Heart left ventricle (tissue), 16 donors: ENCODE measurements at regions not wholly inside any gene's neighbourhood (a gene's known extent, or its start where the extent isn't known, plus 50 kb on each side); places are given as distances from the start of the nearest gene placed in this dataset.

ENCODE experiments used
- ATAC-seq, 4 donors: fragments of 200-7000 bp; cut with Tn5 transposase; one replicate each; pipeline ENCODE4 v1.9.1; 2020 to 2022; ENCODE audit warnings: moderate library complexity in 4 of 4, mild to moderate bottlenecking in 3 of 4, moderate number of reproducible peaks in 1 of 4
- DNase-seq, 5 donors: peaks; one replicate each; pipeline ENCODE4 v3.0.0-alpha.2; 2020
- H3K27ac ChIP-seq, 12 donors: fragments of 200-600 bp; sonication (generic) in 4 of 12; one replicate each; pipeline versions ENCODE4 v1.5.0 to v1.8.0; 2016 to 2022; ENCODE audit warnings: mild to moderate bottlenecking in 2 of 12
- H3K27me3 ChIP-seq, 9 donors: fragments of 200-600 bp; sonication (generic) in 2 of 9; one replicate each; pipeline versions ENCODE4 v1.5.1 to v1.8.0; 2016 to 2022; ENCODE audit warnings: mild to moderate bottlenecking in 3 of 9
- H3K36me3 ChIP-seq, 9 donors: fragments of 200-600 bp; sonication (generic) in 2 of 9; one replicate each; pipeline versions ENCODE4 v1.5.0 to v1.8.0; 2018 to 2022; ENCODE audit warnings: mild to moderate bottlenecking in 2 of 9
- H3K4me1 ChIP-seq, 12 donors: fragments of 200-600 bp; sonication (generic) in 4 of 12; one replicate each; pipeline versions ENCODE4 v1.5.0 to v1.8.0; 2016 to 2022; ENCODE audit warnings: mild to moderate bottlenecking in 3 of 12
- H3K4me3 ChIP-seq, 12 donors: fragments of 200-600 bp; sonication (generic) in 4 of 12; one replicate each; pipeline versions ENCODE4 v1.5.0 to v1.8.0; 2017 to 2022; ENCODE audit warnings: mild to moderate bottlenecking in 9 of 12, moderate library complexity in 4 of 12
- H3K9me3 ChIP-seq, 12 donors: fragments of 200-600 bp; sonication (generic) in 4 of 12; one replicate each; pipeline versions ENCODE4 v1.5.0 to v1.8.0; 2016 to 2022; ENCODE audit warnings: mild to moderate bottlenecking in 1 of 12
- CTCF ChIP-seq, 12 donors: fragments of 200-600 bp; sonication (generic) in 4 of 12; IDR thresholded peaks; one replicate each; pipeline versions ENCODE4 v1.5.0 to v1.8.0; 2018 to 2022; ENCODE audit warnings: antibody characterized with exemption in 12 of 12, mild to moderate bottlenecking in 5 of 12
- POLR2A ChIP-seq, 2 donors: fragments of 450-650 bp; IDR thresholded peaks; one replicate each; pipeline ENCODE4 v1.6.1; 2017; ENCODE audit warnings: antibody characterized with exemption in 2 of 2, mild to moderate bottlenecking in 2 of 2, moderate library complexity in 2 of 2
- WGBS, 4 donors: extraction: QIAGEN DNeasy Blood & Tissue Kit in 2 of 4; methylation state at CpG; one replicate each; pipeline versions ENCODE4 v1.1.5 to v1.1.7; 2013 to 2018; 5-methylcytosine and 5-hydroxymethylcytosine counted together
- intact Hi-C, 10 donors: fragments of 100-400 bp; cut with DNase I; formaldehyde crosslinking; loops; one replicate each; pipeline versions ENCODE4 v1.11.1 to v1.14.2; 2022
- donor health status: ischemic (EF 13 %, LVEDD 7.1; RV severe dilation, severe dysfunction).
- donor health status: healthy with polysubstance abuse.
- donor health status: DM: no; HTN: yes; CAD: no.
- donor health status: DM: no; HTN: no; CAD: no.
- donor health status: ischemic (EF 25% LVEDD 6.9; RV normal size, moderate dysfunction).
- donor health status: ischemic (EF 25% LVEDD 5.7; RV mildly dilated, moderate dysfunction).
- donor health status: healthy.
- donor health status: DM: yes; HTN: yes; CAD: no.
- donor health status: ischemic (EF 35%, LVEDD 5.7; RV mildly dilated, moderate dysfunction).
- donor health status: nonischemic (EF 11% LVEDD 7.7; RV severe dilation, severe dysfunction).
- donor health status: DM: yes; HTN: yes; CAD: no.
- donor health status: PGD.
- donor health status: ischemic (EF 29% LVEDD 5.4; RV normal size, mild dysfunction).
- donor health status: nonischemic (EF 23%, LVEDD 6.1; RV moderate dilation, normal function).

- DNase-seq (no peak), ATAC-seq (no peak)
- TF ChIP-seq CTCF (IDR thresholded peaks at IDR 0.05) (no peak), POLR2A (IDR thresholded peaks at IDR 0.05) (no peak)
- H3K4me1 ChIP-seq, result peaks cover 0 to 22% (median 9%) of the 10 kb centered on the region in 12 donors
- H3K27ac ChIP-seq, result no peak overlapping the region
- no peaks in the 10 kb centered on the region for H3K27me3 ChIP-seq
- no peaks in the 10 kb centered on the region for H3K36me3 ChIP-seq
- H3K4me3 ChIP-seq, result no peak overlapping the region
- H3K9me3 ChIP-seq, result peaks cover 0 to 34% (median 6%) of the 10 kb centered on the region in 12 donors
- intact Hi-C loops, result no loop called here
- WGBS, 4 donors, result 96 to 100% (median 97%) methylated on average over 1 of the region's 1 CpG
Measured at GRCh38 chr10:88170628-88171027, 307.2 kb downstream of the PTEN start.

- no peak for TF ChIP-seq POLR2A (IDR thresholded peaks at IDR 0.05)
- no peak for TF ChIP-seq CTCF (IDR thresholded peaks at IDR 0.05)
- no peak overlapping the region for H3K27ac ChIP-seq
- H3K9me3 ChIP-seq, result peaks cover 0 to 50% (median 8%) of the 10 kb centered on the region in 12 donors
- H3K27me3 ChIP-seq, result no peaks in the 10 kb centered on the region
- peaks cover 0 to 7% (median 3%) of the 10 kb centered on the region in 12 donors for H3K4me1 ChIP-seq
- H3K4me3 ChIP-seq, result no peak overlapping the region
- DNase-seq, result no peak
- intact Hi-C loops, result no loop called here
- H3K36me3 ChIP-seq, result no peaks in the 10 kb centered on the region
- 30 to 50% (median 49%) methylated on average over 1 of the region's 1 CpG for WGBS, 4 donors
- no peak for ATAC-seq
Measured at GRCh38 chr10:88172159-88172558, 308.7 kb downstream of the PTEN start.

- H3K27me3 ChIP-seq, result no peaks in the 10 kb centered on the region
- 90 to 97% (median 92%) methylated on average over 5 of the region's 5 CpGs for WGBS, 4 donors
- H3K4me3 ChIP-seq, result no peak overlapping the region
- H3K4me1 ChIP-seq, result no peaks in the 10 kb centered on the region
- TF ChIP-seq CTCF (IDR thresholded peaks at IDR 0.05) (no peak), POLR2A (IDR thresholded peaks at IDR 0.05) (no peak)
- ATAC-seq (no peak), DNase-seq (no peak)
- intact Hi-C loops, result no loop called here
- H3K36me3 ChIP-seq, result no peaks in the 10 kb centered on the region
- H3K27ac ChIP-seq, result no peak overlapping the region
- peaks cover 0 to 44% (median 8%) of the 10 kb centered on the region in 12 donors for H3K9me3 ChIP-seq
Measured at GRCh38 chr10:88174391-88174790, 311.0 kb downstream of the PTEN start.

GRCh38 chr10:88178758-88179157 lies 315.3 kb downstream of the PTEN start:
- TF ChIP-seq CTCF (IDR thresholded peaks at IDR 0.05) (no peak), POLR2A (IDR thresholded peaks at IDR 0.05) (no peak)
- no peaks in the 10 kb centered on the region for H3K4me1 ChIP-seq
- H3K9me3 ChIP-seq, result peaks cover 0 to 35% (median 8%) of the 10 kb centered on the region in 12 donors
- no peak overlapping the region for H3K27ac ChIP-seq
- ATAC-seq, result no peak
- intact Hi-C loops, result no loop called here
- H3K36me3 ChIP-seq, result no peaks in the 10 kb centered on the region
- no peaks in the 10 kb centered on the region for H3K27me3 ChIP-seq
- no peak overlapping the region for H3K4me3 ChIP-seq
- DNase-seq, result no peak
